Erythroblast (primary cell): ENCODE measurements at regions not wholly inside any gene's neighbourhood (a gene's known extent, or its start where the extent isn't known, plus 50 kb on each side); places are given as distances from the start of the nearest gene placed in this dataset.

ENCODE experiments used
- GATA1 ChIP-seq: IDR thresholded peaks from 2 replicates; pipeline ENCODE4 v1.6.1; 2011; ENCODE audit warnings: low read depth, mild to moderate bottlenecking, control low read depth, low read length, moderate library complexity
- POLR2A ChIP-seq: IDR thresholded peaks from 2 replicates; pipeline ENCODE4 v1.6.1; 2011; ENCODE audit warnings: mild to moderate bottlenecking, low read length

- TF ChIP-seq POLR2A (no peak), GATA1 (no peak)
Measured at GRCh38 chr13:104580931-104581330, 1514.7 kb upstream of the SLC10A2 start.
